Panc1 (cell line): ENCODE measurements at regions not wholly inside any gene's neighbourhood (a gene's known extent, or its start where the extent isn't known, plus 50 kb on each side); places are given as distances from the start of the nearest gene placed in this dataset.

Source experiments
- ATAC-seq: fragments of 200-7000 bp; cut with Tn5 transposase; 2 replicates; pipeline ENCODE4 v1.9.1; 2020; ENCODE audit warnings: mild to moderate bottlenecking, moderate library complexity
- BruUV-seq: library from RNA; stranded (reverse); fragments of 400-500 nt; replicated peaks from 2 replicates; lab custom pipeline; 2021; lab: Mats Ljungman, UMichigan
- CTCF ChIA-PET: fragments of 300-600 bp; sonication (Branson Sonifier 250); formaldehyde crosslinking; loops from one replicate; lab custom pipeline; 2022; ENCODE audit warnings: antibody characterized with exemption; lab: Charles Lee
- POLR2A ChIA-PET: fragments of 300-600 bp; sonication (Branson Sonifier 250); formaldehyde crosslinking; loops from one replicate; lab custom pipeline; 2022; ENCODE audit warnings: antibody characterized with exemption; lab: Charles Lee
- DNase-seq: peaks from one replicate; pipeline ENCODE4 v3.0.0-alpha.2; 2010; ENCODE audit warnings: low read depth, low spot score
- H3K27ac ChIP-seq: 2 replicates; pipeline ENCODE4 v1.5.1; 2011; ENCODE audit warnings: mild to moderate bottlenecking, low read length, inconsistent platforms
- H3K27me3 ChIP-seq: fragments of 200-500 bp; sonication (Bioruptor generic); 2 replicates; pipeline ENCODE4 v1.6.0; 2014; ENCODE audit warnings: low read length, inconsistent platforms; ENCODE audit not compliant: control insufficient read depth, insufficient read depth
- H3K36me3 ChIP-seq: fragments of 200-500 bp; sonication (Bioruptor generic); 2 replicates; pipeline ENCODE4 v1.5.1; 2014; ENCODE audit warnings: inconsistent platforms, mild to moderate bottlenecking, low read length, moderate library complexity; ENCODE audit not compliant: control insufficient read depth, insufficient read depth
- H3K4me1 ChIP-seq: 2 replicates; pipeline ENCODE4 v1.5.1; 2011; ENCODE audit warnings: inconsistent platforms, mild to moderate bottlenecking, low read length, moderate library complexity; ENCODE audit not compliant: control insufficient read depth, insufficient read depth
- H3K4me3 ChIP-seq, 2 experiments: 2 replicates each; pipeline ENCODE4 v1.5.1; 2011 to 2012; ENCODE audit warnings: low read depth in 2 of 2, low read length in 2 of 2, mild to moderate bottlenecking in 2 of 2, inconsistent platforms in 1 of 2, moderate library complexity in 1 of 2
- H3K9me3 ChIP-seq: fragments of 200-500 bp; sonication (Bioruptor generic); 2 replicates; pipeline ENCODE4 v1.5.1; 2014; ENCODE audit warnings: low read depth, mild to moderate bottlenecking, inconsistent platforms, low read length, moderate library complexity; ENCODE audit not compliant: control insufficient read depth, insufficient read depth
- POLR2AphosphoS5 ChIP-seq: IDR thresholded peaks from 2 replicates; pipeline ENCODE4 v1.6.1; 2012; ENCODE audit warnings: mild to moderate bottlenecking, low read depth, low read length, moderate library complexity
- SIN3A ChIP-seq: IDR thresholded peaks from 2 replicates; pipeline ENCODE4 v1.6.1; 2012; ENCODE audit warnings: low read depth, mild to moderate bottlenecking, low read length, moderate library complexity, borderline replicate concordance; ENCODE audit not compliant: insufficient read depth
- TCF7L2 ChIP-seq: IDR thresholded peaks from 2 replicates; pipeline ENCODE4 v1.6.1; 2011; ENCODE audit warnings: mild to moderate bottlenecking, low read depth, low read length, inconsistent platforms
- in situ Hi-C: cut with HindIII; loops from 2 replicates; pipeline ENCODE4 v1.10.0; 2016; ENCODE audit warnings: low sequenced_read_pairs, low pct_unique_long_range_greater_than_20kb
- intact Hi-C: fragments of 100-400 bp; cut with micrococcal nuclease; formaldehyde crosslinking; loops from one replicate; pipeline ENCODE4 v1.10.0; 2022; ENCODE audit not compliant: unreplicated experiment
- TF ChIP-seq, protein P1 (sequence below), 2 experiments: IDR thresholded peaks; 2 replicates each; pipeline ENCODE4 v1.6.1; 2011 to 2012; ENCODE audit warnings: low read depth in 2 of 2, control low read depth in 1 of 2, low read length in 1 of 2, mild to moderate bottlenecking in 1 of 2, moderate library complexity in 1 of 2; ENCODE audit not compliant: insufficient read depth in 1 of 2
- TF ChIP-seq, protein P2 (sequence below): fragments of 450-650 bp; IDR thresholded peaks from 2 replicates; pipeline ENCODE4 v1.5.1; 2017; ENCODE audit warnings: mild to moderate bottlenecking

DNA sequence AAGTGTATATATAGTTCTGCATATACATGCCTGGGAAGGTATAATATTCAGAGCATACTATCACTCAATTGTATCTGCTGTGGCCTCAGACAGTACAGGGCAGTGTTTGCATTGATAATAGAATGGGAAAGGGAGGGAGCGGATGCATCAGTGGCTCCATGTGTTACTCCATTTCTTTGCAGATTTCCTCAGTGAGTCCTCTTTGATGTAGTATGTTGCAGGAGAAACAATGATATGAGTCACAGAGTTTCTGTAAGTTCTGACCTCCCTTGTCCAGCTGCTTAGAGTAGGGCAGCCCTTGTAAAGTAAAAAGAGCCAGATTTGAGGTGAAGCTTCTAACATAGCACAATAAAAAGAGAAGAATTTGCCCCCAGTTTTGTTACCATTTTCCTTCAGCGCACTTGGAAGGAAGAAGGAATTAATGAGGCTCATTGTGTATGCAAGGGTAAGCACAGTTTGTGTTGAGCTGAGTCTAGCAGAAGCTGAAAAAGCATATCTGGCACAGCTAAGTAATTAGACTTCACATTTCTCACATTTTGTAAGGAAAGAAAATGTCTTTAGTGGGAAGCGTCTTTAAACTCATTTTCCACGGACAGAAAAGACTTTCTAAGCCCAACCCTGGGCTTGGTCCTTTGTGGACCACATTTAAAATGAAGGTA lies 555.8 kb upstream of the IL12A start:
- Histone ChIP-seq H3K9me3 (no peaks in the 10 kb centered on the region), H3K4me1 (no peaks in the 10 kb centered on the region), H3K4me3 (no peak overlapping the region), H3K27ac (no peak overlapping the region), H3K27me3 (no peaks in the 10 kb centered on the region), H3K36me3 (no peaks in the 10 kb centered on the region)
- no TSS peak for BruUV-seq
- DNase-seq (no peak), ATAC-seq (no peak)
- in situ Hi-C loops: no loop called here
- ChIA-PET CTCF (no interaction called here), POLR2A (no interaction called here)
- intact Hi-C loops: no loop called here
- TF ChIP-seq SIN3A (no peak), TCF7L2 (no peak)
- TF ChIP-seq, protein P1, sequence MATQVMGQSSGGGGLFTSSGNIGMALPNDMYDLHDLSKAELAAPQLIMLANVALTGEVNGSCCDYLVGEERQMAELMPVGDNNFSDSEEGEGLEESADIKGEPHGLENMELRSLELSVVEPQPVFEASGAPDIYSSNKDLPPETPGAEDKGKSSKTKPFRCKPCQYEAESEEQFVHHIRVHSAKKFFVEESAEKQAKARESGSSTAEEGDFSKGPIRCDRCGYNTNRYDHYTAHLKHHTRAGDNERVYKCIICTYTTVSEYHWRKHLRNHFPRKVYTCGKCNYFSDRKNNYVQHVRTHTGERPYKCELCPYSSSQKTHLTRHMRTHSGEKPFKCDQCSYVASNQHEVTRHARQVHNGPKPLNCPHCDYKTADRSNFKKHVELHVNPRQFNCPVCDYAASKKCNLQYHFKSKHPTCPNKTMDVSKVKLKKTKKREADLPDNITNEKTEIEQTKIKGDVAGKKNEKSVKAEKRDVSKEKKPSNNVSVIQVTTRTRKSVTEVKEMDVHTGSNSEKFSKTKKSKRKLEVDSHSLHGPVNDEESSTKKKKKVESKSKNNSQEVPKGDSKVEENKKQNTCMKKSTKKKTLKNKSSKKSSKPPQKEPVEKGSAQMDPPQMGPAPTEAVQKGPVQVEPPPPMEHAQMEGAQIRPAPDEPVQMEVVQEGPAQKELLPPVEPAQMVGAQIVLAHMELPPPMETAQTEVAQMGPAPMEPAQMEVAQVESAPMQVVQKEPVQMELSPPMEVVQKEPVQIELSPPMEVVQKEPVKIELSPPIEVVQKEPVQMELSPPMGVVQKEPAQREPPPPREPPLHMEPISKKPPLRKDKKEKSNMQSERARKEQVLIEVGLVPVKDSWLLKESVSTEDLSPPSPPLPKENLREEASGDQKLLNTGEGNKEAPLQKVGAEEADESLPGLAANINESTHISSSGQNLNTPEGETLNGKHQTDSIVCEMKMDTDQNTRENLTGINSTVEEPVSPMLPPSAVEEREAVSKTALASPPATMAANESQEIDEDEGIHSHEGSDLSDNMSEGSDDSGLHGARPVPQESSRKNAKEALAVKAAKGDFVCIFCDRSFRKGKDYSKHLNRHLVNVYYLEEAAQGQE (IDR thresholded peaks at IDR 0.05; ENCODE audit: insufficient read depth in 1 of 2, low read depth in 2 of 2, low read length in 1 of 2): no peak

DNA sequence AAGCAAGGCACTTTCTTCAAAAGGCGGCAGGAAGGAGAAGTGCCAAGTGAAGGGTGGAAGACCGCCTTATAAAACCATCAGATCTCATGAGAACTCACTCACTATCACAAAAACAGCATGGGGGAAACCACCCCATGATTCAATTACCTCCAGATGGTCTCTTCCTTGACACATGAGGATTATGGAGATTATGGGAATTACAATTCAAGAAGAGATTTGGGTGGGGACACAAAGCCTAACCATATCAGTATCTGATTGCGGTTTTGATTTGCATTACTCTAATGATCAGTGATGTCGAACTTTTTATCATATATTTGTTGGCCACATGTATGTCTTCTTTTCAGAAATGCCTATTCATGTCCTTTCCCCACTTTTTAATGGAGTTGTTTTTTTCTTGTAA lies 549.3 kb upstream of the IL12A start:
- ATAC-seq (no peak), DNase-seq (no peak)
- ChIA-PET POLR2A (no interaction called here), CTCF (interaction anchor here (0.6 kb wide), 1 partner anchor 562 kb away, joined by 5 read pairs; no protein-coding TSS in a partner anchor)
- no peaks in the 10 kb centered on the region for H3K4me1 ChIP-seq
- no peaks in the 10 kb centered on the region for H3K27me3 ChIP-seq
- TF ChIP-seq TCF7L2: no peak
- TF ChIP-seq POLR2AphosphoS5: no peak
- TF ChIP-seq, protein P2, sequence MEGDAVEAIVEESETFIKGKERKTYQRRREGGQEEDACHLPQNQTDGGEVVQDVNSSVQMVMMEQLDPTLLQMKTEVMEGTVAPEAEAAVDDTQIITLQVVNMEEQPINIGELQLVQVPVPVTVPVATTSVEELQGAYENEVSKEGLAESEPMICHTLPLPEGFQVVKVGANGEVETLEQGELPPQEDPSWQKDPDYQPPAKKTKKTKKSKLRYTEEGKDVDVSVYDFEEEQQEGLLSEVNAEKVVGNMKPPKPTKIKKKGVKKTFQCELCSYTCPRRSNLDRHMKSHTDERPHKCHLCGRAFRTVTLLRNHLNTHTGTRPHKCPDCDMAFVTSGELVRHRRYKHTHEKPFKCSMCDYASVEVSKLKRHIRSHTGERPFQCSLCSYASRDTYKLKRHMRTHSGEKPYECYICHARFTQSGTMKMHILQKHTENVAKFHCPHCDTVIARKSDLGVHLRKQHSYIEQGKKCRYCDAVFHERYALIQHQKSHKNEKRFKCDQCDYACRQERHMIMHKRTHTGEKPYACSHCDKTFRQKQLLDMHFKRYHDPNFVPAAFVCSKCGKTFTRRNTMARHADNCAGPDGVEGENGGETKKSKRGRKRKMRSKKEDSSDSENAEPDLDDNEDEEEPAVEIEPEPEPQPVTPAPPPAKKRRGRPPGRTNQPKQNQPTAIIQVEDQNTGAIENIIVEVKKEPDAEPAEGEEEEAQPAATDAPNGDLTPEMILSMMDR: no peak
- TF ChIP-seq, protein P1 (IDR thresholded peaks at IDR 0.05; ENCODE audit: insufficient read depth in 1 of 2, low read depth in 2 of 2, low read length in 1 of 2): no peak
- H3K27ac ChIP-seq: no peak overlapping the region
- no peak overlapping the region for H3K4me3 ChIP-seq
- intact Hi-C loops (no loop called here), in situ Hi-C loops (no loop called here)
- no peaks in the 10 kb centered on the region for H3K36me3 ChIP-seq
- H3K9me3 ChIP-seq: no peaks in the 10 kb centered on the region
- no TSS peak for BruUV-seq
